Breast epithelium (tissue), 3 donors: ENCODE measurements at regions not wholly inside any gene's neighbourhood (a gene's known extent, or its start where the extent isn't known, plus 50 kb on each side); places are given as distances from the start of the nearest gene placed in this dataset.

Experiments
- CTCF ChIP-seq, 3 donors: fragments of 450-650 bp; IDR thresholded peaks; one replicate each; pipeline ENCODE4 v1.5.1; 2016 to 2017; ENCODE audit warnings: antibody characterized with exemption in 3 of 3, mild to moderate bottlenecking in 3 of 3, moderate library complexity in 3 of 3
- POLR2A ChIP-seq: fragments of 450-650 bp; IDR thresholded peaks from one replicate; pipeline ENCODE4 v1.6.1; 2016; ENCODE audit warnings: antibody characterized with exemption, mild to moderate bottlenecking, moderate library complexity

GRCh38 chr2:183511154-183511553 lies 386.9 kb downstream of the NUP35 start:
- TF ChIP-seq CTCF (IDR thresholded peaks at IDR 0.05) = no peak
- TF ChIP-seq POLR2A = no peak
